Activated B cell treated with CpG ODN at 0.5 μM for 24 hours (primary cell): ENCODE measurements at regions not wholly inside any gene's neighbourhood (a gene's known extent, or its start where the extent isn't known, plus 50 kb on each side); places are given as distances from the start of the nearest gene placed in this dataset.

ENCODE experiments used
- ATAC-seq: fragments of 200-7000 bp; cut with Tn5 transposase; one replicate; pipeline ENCODE4 v1.10.0; 2021; ENCODE audit warnings: low read depth, mild to moderate bottlenecking, moderate library complexity
- CTCF ChIA-PET: fragments of 350-600 bp; sonication (Branson Sonifier 250); formaldehyde crosslinking; loops from one replicate; lab custom pipeline; 2021; ENCODE audit warnings: antibody characterized with exemption; lab: Charles Lee
- POLR2A ChIA-PET: fragments of 350-600 bp; sonication (Branson Sonifier 250); formaldehyde crosslinking; loops from one replicate; lab custom pipeline; 2021; ENCODE audit warnings: antibody characterized with exemption; lab: Charles Lee
- DNase-seq: peaks from one replicate; pipeline ENCODE4 v3.0.0; 2022
- H3K27ac Mint-ChIP-seq: one replicate; pipeline ENCODE4 v1.8.0; 2020; ENCODE audit warnings: mixed read lengths
- H3K27me3 Mint-ChIP-seq: one replicate; pipeline ENCODE4 v1.8.0; 2021; ENCODE audit warnings: mixed read lengths
- H3K36me3 Mint-ChIP-seq: one replicate; pipeline ENCODE4 v1.8.0; 2021; ENCODE audit warnings: low read depth, mixed read lengths
- H3K4me1 Mint-ChIP-seq: one replicate; pipeline ENCODE4 v1.8.0; 2021; ENCODE audit warnings: mixed read lengths
- H3K4me3 Mint-ChIP-seq: one replicate; pipeline ENCODE4 v1.8.0; 2020; ENCODE audit warnings: mild to moderate bottlenecking, mixed read lengths
- H3K9me3 Mint-ChIP-seq: one replicate; pipeline ENCODE4 v1.8.0; 2020; ENCODE audit warnings: mixed read lengths
- intact Hi-C: fragments of 100-400 bp; cut with micrococcal nuclease; formaldehyde crosslinking; loops from one replicate; pipeline ENCODE4 v1.15.1; 2024
- TF ChIP-seq, protein P1 (sequence below): fragments of 200-600 bp; IDR thresholded peaks from one replicate; pipeline ENCODE4 v1.8.0; 2022; ENCODE audit warnings: antibody characterized with exemption, mild to moderate bottlenecking

DNA sequence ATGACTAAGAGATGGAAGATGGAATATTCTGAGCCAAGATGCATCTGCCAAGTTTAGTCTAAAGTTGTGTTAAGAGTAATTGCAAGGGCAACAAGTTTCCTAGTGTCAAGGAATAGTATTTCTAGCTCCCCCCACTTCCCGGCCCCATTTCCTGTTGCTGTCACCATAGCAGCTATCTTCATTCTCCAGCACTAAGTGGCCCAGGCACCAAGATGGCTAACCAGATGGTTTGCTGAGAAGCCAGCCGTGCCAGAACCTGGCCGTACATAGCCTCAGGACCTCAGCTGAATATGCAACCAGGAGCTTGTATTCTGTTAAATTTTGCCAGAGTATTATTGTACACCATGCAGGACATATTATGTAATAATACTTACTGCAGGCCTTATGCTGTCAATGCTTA lies 108.8 kb upstream of the UMPS start:
- peaks cover 14% of the 10 kb centered on the region for H3K4me1 Mint-ChIP-seq

DNA sequence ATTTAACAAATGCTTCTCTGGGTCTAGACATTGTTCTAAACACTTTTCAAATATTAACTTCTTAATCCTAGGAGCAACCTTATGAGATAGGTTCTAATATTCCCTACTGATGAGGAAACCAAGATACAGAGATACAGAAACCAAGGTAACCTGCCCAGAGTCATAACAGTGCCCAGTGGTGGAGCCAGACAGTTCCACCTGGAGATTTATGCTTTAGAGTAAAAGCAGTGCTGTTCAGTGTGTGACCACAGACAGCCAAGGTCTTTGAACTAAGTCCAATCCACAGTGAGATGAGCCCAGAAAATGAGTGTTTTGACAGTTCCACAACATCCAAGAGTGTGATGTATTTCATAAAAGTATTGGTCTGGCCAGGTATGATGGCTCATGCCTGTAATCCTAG lies 105.2 kb upstream of the UMPS start:
- ChIA-PET POLR2A (no interaction called here), CTCF (no interaction called here)
- intact Hi-C loops: no loop called here
- no peaks in the 10 kb centered on the region for H3K36me3 Mint-ChIP-seq
- peaks cover 10% of the 10 kb centered on the region for H3K4me1 Mint-ChIP-seq
- DNase-seq: no peak
- TF ChIP-seq, protein P1, sequence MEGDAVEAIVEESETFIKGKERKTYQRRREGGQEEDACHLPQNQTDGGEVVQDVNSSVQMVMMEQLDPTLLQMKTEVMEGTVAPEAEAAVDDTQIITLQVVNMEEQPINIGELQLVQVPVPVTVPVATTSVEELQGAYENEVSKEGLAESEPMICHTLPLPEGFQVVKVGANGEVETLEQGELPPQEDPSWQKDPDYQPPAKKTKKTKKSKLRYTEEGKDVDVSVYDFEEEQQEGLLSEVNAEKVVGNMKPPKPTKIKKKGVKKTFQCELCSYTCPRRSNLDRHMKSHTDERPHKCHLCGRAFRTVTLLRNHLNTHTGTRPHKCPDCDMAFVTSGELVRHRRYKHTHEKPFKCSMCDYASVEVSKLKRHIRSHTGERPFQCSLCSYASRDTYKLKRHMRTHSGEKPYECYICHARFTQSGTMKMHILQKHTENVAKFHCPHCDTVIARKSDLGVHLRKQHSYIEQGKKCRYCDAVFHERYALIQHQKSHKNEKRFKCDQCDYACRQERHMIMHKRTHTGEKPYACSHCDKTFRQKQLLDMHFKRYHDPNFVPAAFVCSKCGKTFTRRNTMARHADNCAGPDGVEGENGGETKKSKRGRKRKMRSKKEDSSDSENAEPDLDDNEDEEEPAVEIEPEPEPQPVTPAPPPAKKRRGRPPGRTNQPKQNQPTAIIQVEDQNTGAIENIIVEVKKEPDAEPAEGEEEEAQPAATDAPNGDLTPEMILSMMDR: no peak
- ATAC-seq: no peak
- H3K27ac Mint-ChIP-seq: no peak overlapping the region
- no peaks in the 10 kb centered on the region for H3K27me3 Mint-ChIP-seq
- H3K9me3 Mint-ChIP-seq: no peaks in the 10 kb centered on the region
- no peak overlapping the region for H3K4me3 Mint-ChIP-seq

More for the DNA sequence above, 108.8 kb upstream of the UMPS start:
- intact Hi-C loops: no loop called here
- Mint-ChIP-seq H3K4me3 (no peak overlapping the region), H3K36me3 (no peaks in the 10 kb centered on the region), H3K27me3 (no peaks in the 10 kb centered on the region), H3K9me3 (no peaks in the 10 kb centered on the region), H3K27ac (no peak overlapping the region)
- POLR2A ChIA-PET: no interaction called here
- TF ChIP-seq, protein P1: no peak
- no peak for DNase-seq
- ATAC-seq: no peak
- CTCF ChIA-PET: no interaction called here

DNA sequence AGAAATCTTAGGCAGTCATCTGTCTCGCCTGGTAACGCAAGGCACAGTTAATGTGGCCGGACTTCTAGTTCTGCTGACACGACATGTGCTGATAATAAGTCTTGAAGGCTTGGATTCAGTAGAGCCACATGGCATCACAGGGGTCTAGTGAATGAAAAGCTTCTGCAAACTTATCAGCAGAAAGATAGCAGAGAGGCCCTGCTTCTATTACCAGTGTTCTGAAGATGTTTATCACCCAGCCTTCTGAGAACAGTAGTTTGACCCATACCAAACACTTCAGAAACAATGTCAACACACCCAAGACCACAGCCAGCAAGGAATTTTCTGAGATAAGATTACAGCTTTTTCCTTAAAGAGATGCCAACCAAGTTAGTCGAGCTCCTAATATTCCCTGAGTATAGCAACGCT lies 102.7 kb upstream of the UMPS start:
- H3K4me1 Mint-ChIP-seq: no peaks in the 10 kb centered on the region
- no peak overlapping the region for H3K27ac Mint-ChIP-seq
- ChIA-PET POLR2A (no interaction called here), CTCF (no interaction called here)
- ATAC-seq (no peak), DNase-seq (no peak)
- no peaks in the 10 kb centered on the region for H3K9me3 Mint-ChIP-seq
- no peak overlapping the region for H3K4me3 Mint-ChIP-seq
- no peaks in the 10 kb centered on the region for H3K36me3 Mint-ChIP-seq
- H3K27me3 Mint-ChIP-seq: no peaks in the 10 kb centered on the region
- TF ChIP-seq, protein P1: no peak
- intact Hi-C loops: no loop called here

DNA sequence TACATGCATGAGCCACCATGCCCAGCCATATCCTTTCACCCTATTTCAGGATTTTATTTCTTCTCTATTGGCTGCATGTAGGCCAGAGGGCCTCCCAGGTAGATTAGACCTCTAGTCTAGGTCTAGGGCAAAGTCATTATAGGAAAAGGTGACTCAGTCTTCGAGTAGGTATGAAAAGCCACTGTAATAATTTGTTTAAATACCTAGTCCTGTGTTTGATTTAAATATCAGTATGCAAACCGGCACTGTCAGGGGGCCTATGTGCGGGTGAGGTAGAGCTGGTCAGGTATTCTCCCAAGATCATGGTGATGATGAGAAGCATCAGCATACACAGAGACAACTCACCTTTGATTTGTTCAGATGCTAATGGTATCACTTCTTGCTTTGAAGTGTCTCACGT lies 101.4 kb upstream of the UMPS start:
- TF ChIP-seq, protein P1: no peak
- ChIA-PET CTCF (no interaction called here), POLR2A (no interaction called here)
- no peak overlapping the region for H3K27ac Mint-ChIP-seq
- no peaks in the 10 kb centered on the region for H3K9me3 Mint-ChIP-seq
- DNase-seq (no peak), ATAC-seq (no peak)
- intact Hi-C loops: no loop called here
- H3K4me1 Mint-ChIP-seq: peaks cover 7% of the 10 kb centered on the region
- no peaks in the 10 kb centered on the region for H3K36me3 Mint-ChIP-seq
- no peaks in the 10 kb centered on the region for H3K27me3 Mint-ChIP-seq
- H3K4me3 Mint-ChIP-seq: no peak overlapping the region

DNA sequence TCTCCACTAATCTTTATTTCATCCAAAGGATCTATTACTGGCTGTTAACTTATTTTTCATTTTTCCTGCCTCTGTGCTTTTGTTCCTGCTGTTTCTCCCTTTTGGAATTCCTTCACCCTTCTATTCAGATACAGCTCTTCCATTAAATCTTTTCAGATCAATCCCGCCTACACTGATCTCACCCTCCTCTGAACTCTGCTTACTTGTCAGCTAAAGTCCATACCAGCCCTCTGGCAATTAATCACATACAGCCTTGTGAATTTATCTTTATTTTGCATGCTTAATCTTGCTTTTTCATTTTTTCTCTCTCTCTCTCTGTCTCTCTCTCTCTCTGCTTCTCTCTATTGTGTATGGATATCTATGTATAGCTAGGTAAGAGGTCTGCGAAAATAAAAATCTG lies 100.8 kb upstream of the UMPS start:
- Mint-ChIP-seq H3K9me3 (no peaks in the 10 kb centered on the region), H3K4me3 (no peak overlapping the region), H3K27ac (no peak overlapping the region), H3K27me3 (no peaks in the 10 kb centered on the region), H3K36me3 (no peaks in the 10 kb centered on the region), H3K4me1 (peaks cover 13% of the 10 kb centered on the region)
- CTCF ChIA-PET: interaction anchor here (0.8 kb wide), 1 partner anchor 33 kb away, joined by 5 read pairs; no protein-coding TSS in a partner anchor
- intact Hi-C loops: no loop called here
- POLR2A ChIA-PET: no interaction called here
- DNase-seq (no peak), ATAC-seq (no peak)
- TF ChIP-seq, protein P1: no peak
